ENCODE measurements at regions not wholly inside any gene's neighbourhood (a gene's known extent, or its start where the extent isn't known, plus 50 kb on each side); places are given as distances from the start of the nearest gene placed in this dataset.
"Not testable (repeated sequence)": the region's sequence is repeated elsewhere in the genome, so short reads cannot be mapped to it uniquely, and the experiment has no call there.

GRCh38 chr17:51423421-51424160, 163.2 kb downstream of the UTP18 start:
- no peaks in the 10 kb centered on the region for H3K9me3 ChIP-seq (ENCODE audit: control insufficient read depth in 1 of 2, low read length in 2 of 2)

GRCh38 chr17:51425773-51426172, 165.4 kb downstream of the UTP18 start:
- Histone ChIP-seq H3K27ac (ENCODE audit: low read length) (no peak overlapping the region), H3K27me3 (ENCODE audit: low read depth, low read length) (no peaks in the 10 kb centered on the region), H3K36me3 (ENCODE audit: control insufficient read depth in 1 of 2, insufficient read depth in 2 of 2, low read length in 2 of 2) (no peaks in the 10 kb centered on the region), H3K4me1 (ENCODE audit: control insufficient read depth in 1 of 2, insufficient read depth in 2 of 2, low read length in 2 of 2) (no peaks in the 10 kb centered on the region), H3K4me3 (ENCODE audit: low read depth in 1 of 2, low read length in 2 of 2) (no peak overlapping the region), H3K9me3 (ENCODE audit: control insufficient read depth in 1 of 2, low read length in 2 of 2) (no peaks in the 10 kb centered on the region)

More at GRCh38 chr17:51423421-51424160, 163.2 kb downstream of the UTP18 start:
- H3K4me1 ChIP-seq (ENCODE audit: control insufficient read depth in 1 of 2, insufficient read depth in 2 of 2, low read length in 2 of 2): no peaks in the 10 kb centered on the region
- H3K27ac ChIP-seq (ENCODE audit: low read length): no peak overlapping the region
- H3K4me3 ChIP-seq (ENCODE audit: low read depth in 1 of 2, low read length in 2 of 2): no peak overlapping the region
- no peaks in the 10 kb centered on the region for H3K27me3 ChIP-seq (ENCODE audit: low read depth, low read length)
- no peaks in the 10 kb centered on the region for H3K36me3 ChIP-seq (ENCODE audit: control insufficient read depth in 1 of 2, insufficient read depth in 2 of 2, low read length in 2 of 2)

DNA sequence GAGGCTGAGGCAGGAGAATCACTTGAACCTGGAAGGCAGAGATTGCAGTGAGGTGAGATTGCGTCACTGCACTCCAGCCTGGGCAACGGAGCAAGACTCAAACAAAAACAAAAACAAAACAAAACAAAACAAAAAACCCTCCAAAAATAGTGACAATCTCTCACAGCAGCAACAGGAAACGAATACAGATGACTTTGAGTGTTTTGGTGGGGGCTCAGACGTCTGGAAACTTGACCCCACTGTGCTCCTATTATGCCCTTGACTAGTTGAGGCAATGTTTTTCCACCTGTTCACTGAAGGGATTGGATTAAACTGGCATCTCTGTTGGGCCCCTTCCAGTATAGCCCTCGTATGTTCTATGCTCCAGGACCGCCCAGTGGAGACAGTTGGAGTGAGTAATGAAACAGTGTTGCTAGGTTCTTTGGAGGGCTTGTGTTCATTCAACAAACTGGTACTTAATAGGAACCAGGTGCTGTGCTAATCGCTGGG, 167.0 kb downstream of the UTP18 start:
- H3K4me3 ChIP-seq (ENCODE audit: low read depth in 1 of 2, low read length in 2 of 2): no peak overlapping the region
- no peaks in the 10 kb centered on the region for H3K9me3 ChIP-seq (ENCODE audit: control insufficient read depth in 1 of 2, low read length in 2 of 2)
- H3K27me3 ChIP-seq (ENCODE audit: low read depth, low read length): no peaks in the 10 kb centered on the region
- no peaks in the 10 kb centered on the region for H3K36me3 ChIP-seq (ENCODE audit: control insufficient read depth in 1 of 2, insufficient read depth in 2 of 2, low read length in 2 of 2)
- no peaks in the 10 kb centered on the region for H3K4me1 ChIP-seq (ENCODE audit: control insufficient read depth in 1 of 2, insufficient read depth in 2 of 2, low read length in 2 of 2)
- no peak overlapping the region for H3K27ac ChIP-seq (ENCODE audit: low read length)

GRCh38 chr17:51427856-51428255, 167.5 kb downstream of the UTP18 start:
- Histone ChIP-seq H3K27me3 (ENCODE audit: low read depth, low read length) (no peaks in the 10 kb centered on the region), H3K9me3 (ENCODE audit: control insufficient read depth in 1 of 2, low read length in 2 of 2) (no peaks in the 10 kb centered on the region), H3K36me3 (ENCODE audit: control insufficient read depth in 1 of 2, insufficient read depth in 2 of 2, low read length in 2 of 2) (no peaks in the 10 kb centered on the region), H3K27ac (ENCODE audit: low read length) (no peak overlapping the region), H3K4me1 (ENCODE audit: control insufficient read depth in 1 of 2, insufficient read depth in 2 of 2, low read length in 2 of 2) (no peaks in the 10 kb centered on the region), H3K4me3 (ENCODE audit: low read depth in 1 of 2, low read length in 2 of 2) (no peak overlapping the region)

GRCh38 chr17:51428668-51429495, 168.5 kb downstream of the UTP18 start:
- no peaks in the 10 kb centered on the region for H3K27me3 ChIP-seq (ENCODE audit: low read depth, low read length)

GRCh38 chr17:51429938-51430337, 169.6 kb downstream of the UTP18 start:
- not testable (repeated sequence) for H3K4me3 ChIP-seq (ENCODE audit: low read depth in 1 of 2, low read length in 2 of 2); H3K9me3 ChIP-seq (ENCODE audit: control insufficient read depth in 1 of 2, low read length in 2 of 2); H3K27ac ChIP-seq (ENCODE audit: low read length); H3K36me3 ChIP-seq (ENCODE audit: control insufficient read depth in 1 of 2, insufficient read depth in 2 of 2, low read length in 2 of 2); H3K4me1 ChIP-seq (ENCODE audit: control insufficient read depth in 1 of 2, insufficient read depth in 2 of 2, low read length in 2 of 2); H3K27me3 ChIP-seq (ENCODE audit: low read depth, low read length)

More at GRCh38 chr17:51428668-51429495, 168.5 kb downstream of the UTP18 start:
- H3K4me3 ChIP-seq (ENCODE audit: low read depth in 1 of 2, low read length in 2 of 2): no peak overlapping the region
- no peaks in the 10 kb centered on the region for H3K36me3 ChIP-seq (ENCODE audit: control insufficient read depth in 1 of 2, insufficient read depth in 2 of 2, low read length in 2 of 2)
- H3K27ac ChIP-seq (ENCODE audit: low read length): no peak overlapping the region
- H3K4me1 ChIP-seq (ENCODE audit: control insufficient read depth in 1 of 2, insufficient read depth in 2 of 2, low read length in 2 of 2): no peaks in the 10 kb centered on the region
- no peaks in the 10 kb centered on the region for H3K9me3 ChIP-seq (ENCODE audit: control insufficient read depth in 1 of 2, low read length in 2 of 2)

DNA sequence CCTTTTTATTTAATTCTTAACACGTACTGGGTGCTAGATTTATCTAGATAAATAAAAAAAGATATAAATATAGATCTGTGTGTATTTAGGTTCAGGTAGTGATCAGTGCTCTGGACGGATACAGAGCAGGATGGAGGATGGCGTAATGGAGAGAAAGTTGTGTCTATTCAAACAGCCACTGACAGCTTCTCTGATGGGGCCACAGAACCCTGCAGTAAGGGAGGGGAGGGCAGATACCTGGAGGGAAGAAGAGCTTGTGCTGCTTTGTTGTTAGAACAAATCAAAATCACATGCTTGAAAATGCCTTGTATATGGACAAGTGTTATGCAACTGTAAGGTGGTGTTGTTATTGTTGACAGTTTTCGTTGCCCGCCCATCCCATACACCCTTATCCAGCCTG, 170.2 kb downstream of the UTP18 start:
- H3K27me3 ChIP-seq (ENCODE audit: low read depth, low read length): no peaks in the 10 kb centered on the region

DNA sequence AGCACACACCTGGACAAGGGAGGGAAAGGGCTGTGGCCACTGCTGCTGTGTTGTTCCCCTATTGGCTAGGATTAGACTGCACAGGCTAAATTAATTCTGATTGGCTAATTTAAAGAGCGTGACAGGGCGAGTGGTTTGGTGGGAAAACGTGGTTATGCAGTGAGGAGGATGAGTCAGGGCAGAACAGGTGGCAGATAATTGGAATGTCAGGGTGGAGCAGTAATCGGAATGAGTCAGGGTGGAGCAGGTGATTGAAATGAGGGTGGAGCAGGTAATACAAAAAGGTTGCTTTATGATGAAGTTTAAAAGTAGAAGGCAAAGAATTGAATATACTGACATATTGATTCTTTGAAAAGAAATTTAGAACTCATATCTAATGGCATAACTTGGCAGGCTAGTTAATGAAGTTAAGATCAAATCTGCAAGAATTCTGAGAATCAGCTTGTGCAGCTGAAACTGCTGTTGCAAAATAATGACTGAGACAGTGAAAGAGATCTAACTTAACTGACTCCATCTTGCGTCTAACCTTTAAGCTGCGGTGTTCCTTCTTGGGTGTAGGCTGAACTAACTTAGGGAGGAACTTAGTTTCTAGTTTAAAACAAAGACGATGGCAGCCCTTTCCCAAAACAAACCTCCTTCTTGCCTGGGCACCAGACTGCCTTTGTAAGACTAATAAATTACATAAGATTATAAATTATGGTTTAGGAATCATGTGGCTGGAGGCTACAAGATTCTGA, 174.3 kb downstream of the UTP18 start:
- Histone ChIP-seq H3K4me1 (ENCODE audit: control insufficient read depth in 1 of 2, insufficient read depth in 2 of 2, low read length in 2 of 2) (no peaks in the 10 kb centered on the region), H3K36me3 (ENCODE audit: control insufficient read depth in 1 of 2, insufficient read depth in 2 of 2, low read length in 2 of 2) (no peaks in the 10 kb centered on the region), H3K27ac (ENCODE audit: low read length) (no peak overlapping the region), H3K9me3 (ENCODE audit: control insufficient read depth in 1 of 2, low read length in 2 of 2) (no peaks in the 10 kb centered on the region), H3K4me3 (ENCODE audit: low read depth in 1 of 2, low read length in 2 of 2) (no peak overlapping the region), H3K27me3 (ENCODE audit: low read depth, low read length) (no peaks in the 10 kb centered on the region)

More for the DNA sequence above, 170.2 kb downstream of the UTP18 start:
- Histone ChIP-seq H3K36me3 (ENCODE audit: control insufficient read depth in 1 of 2, insufficient read depth in 2 of 2, low read length in 2 of 2) (no peaks in the 10 kb centered on the region), H3K27ac (ENCODE audit: low read length) (no peak overlapping the region), H3K9me3 (ENCODE audit: control insufficient read depth in 1 of 2, low read length in 2 of 2) (no peaks in the 10 kb centered on the region), H3K4me3 (ENCODE audit: low read depth in 1 of 2, low read length in 2 of 2) (no peak overlapping the region), H3K4me1 (ENCODE audit: control insufficient read depth in 1 of 2, insufficient read depth in 2 of 2, low read length in 2 of 2) (no peaks in the 10 kb centered on the region)

DNA sequence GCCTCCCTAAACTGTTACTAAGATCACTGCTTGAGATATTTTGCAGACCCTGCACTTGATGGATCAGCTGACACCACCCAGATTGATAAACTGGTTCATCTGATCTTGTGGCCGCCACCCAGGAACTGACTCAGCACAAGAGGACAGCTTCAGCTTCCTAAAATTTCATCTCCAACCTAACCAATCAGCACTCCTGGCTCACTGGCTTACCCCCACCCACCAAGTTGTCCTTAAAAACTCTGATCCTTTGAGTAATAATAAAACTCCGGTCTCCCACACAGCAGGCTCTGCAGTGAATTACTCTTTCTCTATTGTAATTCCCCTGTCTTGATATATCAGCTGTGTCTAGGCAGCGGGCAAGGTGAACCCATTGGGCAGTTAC, 174.8 kb downstream of the UTP18 start:
- Histone ChIP-seq H3K36me3 (ENCODE audit: control insufficient read depth in 1 of 2, insufficient read depth in 2 of 2, low read length in 2 of 2) (no peaks in the 10 kb centered on the region), H3K9me3 (ENCODE audit: control insufficient read depth in 1 of 2, low read length in 2 of 2) (no peaks in the 10 kb centered on the region), H3K4me1 (ENCODE audit: control insufficient read depth in 1 of 2, insufficient read depth in 2 of 2, low read length in 2 of 2) (no peaks in the 10 kb centered on the region), H3K27ac (ENCODE audit: low read length) (no peak overlapping the region), H3K27me3 (ENCODE audit: low read depth, low read length) (no peaks in the 10 kb centered on the region), H3K4me3 (ENCODE audit: low read depth in 1 of 2, low read length in 2 of 2) (no peak overlapping the region)

DNA sequence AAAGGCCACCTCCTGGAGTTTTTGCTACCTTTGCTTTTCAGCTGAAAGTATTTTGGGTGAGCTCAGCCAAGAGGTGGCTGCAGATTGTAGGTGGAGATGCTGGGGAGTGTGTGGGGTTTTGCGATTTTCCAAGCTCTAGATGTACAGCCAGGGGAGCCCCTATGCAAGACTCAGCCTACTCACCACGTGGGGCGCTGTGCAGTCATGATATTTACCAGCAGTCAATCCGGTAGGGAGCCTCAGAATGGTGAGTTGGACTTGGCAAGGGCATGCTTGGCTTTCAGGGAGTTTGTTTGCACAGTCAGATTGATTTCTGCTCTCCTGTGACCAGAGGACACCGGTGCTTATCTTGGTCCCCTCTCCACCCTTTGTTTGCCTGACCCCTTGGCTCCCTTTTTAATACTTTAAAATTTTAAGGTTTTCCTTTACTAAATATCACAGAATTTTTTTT, 175.3 kb downstream of the UTP18 start:
- Histone ChIP-seq H3K27ac (ENCODE audit: low read length) (no peak overlapping the region), H3K4me1 (ENCODE audit: control insufficient read depth in 1 of 2, insufficient read depth in 2 of 2, low read length in 2 of 2) (no peaks in the 10 kb centered on the region), H3K9me3 (ENCODE audit: control insufficient read depth in 1 of 2, low read length in 2 of 2) (no peaks in the 10 kb centered on the region), H3K36me3 (ENCODE audit: control insufficient read depth in 1 of 2, insufficient read depth in 2 of 2, low read length in 2 of 2) (no peaks in the 10 kb centered on the region), H3K4me3 (ENCODE audit: low read depth in 1 of 2, low read length in 2 of 2) (no peak overlapping the region), H3K27me3 (ENCODE audit: low read depth, low read length) (no peaks in the 10 kb centered on the region)

Data from muscle layer of duodenum (tissue), 2 donors.